DMS153 treated with DMSO at 0.1 percent for 48 hours (cell line): ENCODE measurements at regions not wholly inside any gene's neighbourhood (a gene's known extent, or its start where the extent isn't known, plus 50 kb on each side); places are given as distances from the start of the nearest gene placed in this dataset.
"Not testable (repeated sequence)": the region's sequence is repeated elsewhere in the genome, so short reads cannot be mapped to it uniquely, and the experiment has no call there.

ENCODE experiments used
- DNase-seq: peaks from one replicate; lab custom pipeline; 2025; ENCODE audit not compliant: unreplicated experiment; lab: John Stamatoyannopoulos, UW

- DNase-seq = no peak
These were observed 103.8 kb upstream of the UBE2E1 start for GRCh38 chr3:23701716-23702597.

GRCh38 chr3:23704298-23704697 lies 101.5 kb upstream of the UBE2E1 start:
- DNase-seq = no peak

- no peak for DNase-seq
These were observed 99.6 kb upstream of the UBE2E1 start for GRCh38 chr3:23706111-23706510.

- no peak for DNase-seq
These were observed 95.8 kb upstream of the UBE2E1 start for GRCh38 chr3:23709987-23710386.

- DNase-seq = no peak
These were observed 95.2 kb upstream of the UBE2E1 start for GRCh38 chr3:23710555-23710954.

GRCh38 chr3:23711916-23712494 lies 93.8 kb upstream of the UBE2E1 start:
- DNase-seq = no peak

- peak; percentile 12 for DNase-seq
These were observed 92.8 kb upstream of the UBE2E1 start for GRCh38 chr3:23712656-23713559.

- no peak for DNase-seq
These were observed 92.1 kb upstream of the UBE2E1 start for GRCh38 chr3:23713641-23714040.

GRCh38 chr3:23720059-23720458 lies 85.7 kb upstream of the UBE2E1 start:
- DNase-seq = no peak

GRCh38 chr3:23720885-23721284 lies 84.9 kb upstream of the UBE2E1 start:
- DNase-seq = no peak

GRCh38 chr3:23723141-23723540 lies 82.6 kb upstream of the UBE2E1 start:
- no peak for DNase-seq

GRCh38 chr3:23723930-23724329 lies 81.8 kb upstream of the UBE2E1 start:
- no peak for DNase-seq

GRCh38 chr3:23726811-23727548 lies 78.8 kb upstream of the UBE2E1 start:
- DNase-seq = no peak

GRCh38 chr3:23728601-23729117 lies 77.1 kb upstream of the UBE2E1 start:
- no peak for DNase-seq

GRCh38 chr3:23729362-23729761 lies 76.4 kb upstream of the UBE2E1 start:
- not testable (repeated sequence) for DNase-seq

GRCh38 chr3:23734481-23734880 lies 71.3 kb upstream of the UBE2E1 start:
- no peak for DNase-seq

- no peak for DNase-seq
These were observed 70.7 kb upstream of the UBE2E1 start for GRCh38 chr3:23735062-23735461.

- DNase-seq = peak; percentile 31
These were observed 70.0 kb upstream of the UBE2E1 start for GRCh38 chr3:23735535-23736326.

GRCh38 chr3:23738944-23739343 lies 66.8 kb upstream of the UBE2E1 start:
- no peak for DNase-seq

- DNase-seq = no peak
These were observed 66.2 kb upstream of the UBE2E1 start for GRCh38 chr3:23739536-23739935.
